Ectodermal cell (in vitro differentiated cells): ENCODE measurements at regions not wholly inside any gene's neighbourhood (a gene's known extent, or its start where the extent isn't known, plus 50 kb on each side); places are given as distances from the start of the nearest gene placed in this dataset.

ENCODE experiments used
- H3K27ac ChIP-seq: 2 replicates; pipeline ENCODE4 v1.7.0; 2013; ENCODE audit warnings: mild to moderate bottlenecking, low read depth, low read length; ENCODE audit not compliant: insufficient read depth, poor library complexity, severe bottlenecking
- H3K27me3 ChIP-seq: 2 replicates; pipeline ENCODE4 v1.7.0; 2013; ENCODE audit warnings: mild to moderate bottlenecking, low read length; ENCODE audit not compliant: insufficient read depth, control insufficient read depth, poor library complexity, severe bottlenecking
- H3K36me3 ChIP-seq: one replicate; pipeline ENCODE4 v1.7.0; 2013; ENCODE audit warnings: low read length; ENCODE audit not compliant: control insufficient read depth, insufficient read depth
- H3K4me1 ChIP-seq: one replicate; pipeline ENCODE4 v1.7.0; 2013; ENCODE audit warnings: low read length; ENCODE audit not compliant: control insufficient read depth, insufficient read depth
- H3K4me3 ChIP-seq: 2 replicates; pipeline ENCODE4 v1.7.0; 2013; ENCODE audit warnings: low read depth, low read length, control low read depth; ENCODE audit not compliant: insufficient read depth
- H3K9me3 ChIP-seq: 2 replicates; pipeline ENCODE4 v1.7.0; 2013; ENCODE audit warnings: mild to moderate bottlenecking, low read length, moderate library complexity; ENCODE audit not compliant: control insufficient read depth
- WGBS, 2 experiments: methylation state at CpG; one replicate each; pipeline ENCODE4 v1.1.7; 2013; ENCODE audit warnings: missing lambda C conversion rate in 2 of 2; 5-methylcytosine and 5-hydroxymethylcytosine counted together

DNA sequence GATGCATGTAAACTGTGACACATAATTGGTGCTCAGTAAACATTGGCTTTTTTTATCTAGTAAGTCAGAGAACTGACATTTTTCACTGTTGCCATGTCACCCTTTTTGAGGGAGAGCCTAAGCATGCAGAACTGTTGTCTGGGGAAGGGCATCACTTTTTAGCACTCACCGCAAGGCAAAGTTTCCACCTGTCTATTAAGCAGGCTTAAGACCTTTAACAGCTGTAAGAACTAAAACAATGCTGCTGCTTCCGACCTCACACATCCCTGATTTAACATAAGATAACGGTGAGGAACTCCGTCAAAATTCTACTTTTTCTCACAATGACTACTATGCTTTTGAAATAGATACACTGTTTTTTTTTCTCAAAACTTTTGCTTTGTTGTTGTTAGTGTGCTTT is 554.8 kb downstream of the NUF2 start:
- Histone ChIP-seq H3K4me1 (no peaks in the 10 kb centered on the region), H3K4me3 (no peak overlapping the region), H3K9me3 (no peaks in the 10 kb centered on the region), H3K27me3 (no peaks in the 10 kb centered on the region), H3K27ac (no peak overlapping the region), H3K36me3 (no peaks in the 10 kb centered on the region)
- WGBS, 2 experiments: 83 to 84% methylated on average over 4 of the region's 4 CpGs

DNA sequence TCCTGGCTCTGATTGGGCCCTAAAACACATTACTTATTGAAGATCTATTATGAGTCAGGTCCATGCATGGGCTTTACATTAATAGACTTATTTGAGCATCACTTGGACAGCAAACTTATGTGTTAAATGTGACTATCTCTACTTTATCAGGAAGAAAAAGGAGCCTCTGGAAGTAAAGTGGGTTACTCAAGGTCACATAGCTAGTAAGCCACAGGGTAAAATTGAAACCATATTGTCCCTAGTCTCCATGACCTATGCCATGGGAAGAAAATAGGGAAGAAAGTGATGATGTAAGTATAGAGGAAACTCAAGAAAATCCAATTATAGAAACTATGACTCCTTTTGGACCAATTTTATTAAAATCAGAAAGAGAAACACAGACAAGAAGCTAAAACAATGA is 555.3 kb downstream of the NUF2 start:
- Histone ChIP-seq H3K9me3 (no peaks in the 10 kb centered on the region), H3K27me3 (no peaks in the 10 kb centered on the region), H3K4me1 (no peaks in the 10 kb centered on the region), H3K36me3 (no peaks in the 10 kb centered on the region), H3K27ac (no peak overlapping the region), H3K4me3 (no peak overlapping the region)

DNA sequence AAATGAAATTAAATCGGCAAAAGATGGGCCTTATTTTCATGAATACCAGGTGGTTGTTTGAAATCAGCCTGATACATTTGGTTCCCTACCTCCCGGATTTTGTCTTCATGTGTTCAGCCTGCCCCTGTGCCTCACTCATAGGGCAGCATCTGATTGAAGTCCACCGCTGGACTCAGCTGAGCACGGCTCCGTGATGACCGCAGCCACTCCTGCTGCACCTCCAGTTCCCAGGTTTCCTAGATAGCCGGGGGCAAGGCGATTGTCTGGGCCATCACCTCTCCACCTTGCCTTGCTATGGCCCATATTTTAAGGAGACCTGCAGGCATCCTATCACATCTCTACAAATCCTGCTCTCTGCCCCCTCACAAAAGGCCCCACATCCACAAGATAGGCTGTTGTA is 563.8 kb downstream of the NUF2 start:
- WGBS, 2 experiments: 88 to 90% methylated on average over 8 of the region's 8 CpGs
- no peak overlapping the region for H3K4me3 ChIP-seq

DNA sequence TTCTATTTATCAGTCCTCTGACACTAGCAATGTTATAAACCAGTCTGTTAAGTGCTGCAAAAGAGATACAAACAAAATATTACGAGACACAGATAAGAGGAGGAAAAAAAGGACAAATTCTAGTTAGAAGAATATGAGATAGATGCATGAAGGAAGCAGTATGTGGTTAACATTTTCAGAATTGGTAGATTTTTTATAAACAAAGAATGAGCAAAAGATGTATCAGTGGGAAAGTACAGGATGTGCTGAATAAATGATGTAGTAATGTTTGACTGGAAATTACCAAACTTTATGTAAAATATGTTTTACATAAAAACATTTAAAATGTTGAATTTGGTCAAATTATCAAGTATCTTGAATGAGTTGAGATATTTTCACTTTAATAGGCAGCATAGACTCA is 574.2 kb downstream of the NUF2 start:
- WGBS, 2 experiments: 94 to 95% methylated on average over 1 of the region's 1 CpG
- no peaks in the 10 kb centered on the region for H3K9me3 ChIP-seq

More for the DNA sequence above, 563.8 kb downstream of the NUF2 start:
- Histone ChIP-seq H3K27ac (no peak overlapping the region), H3K36me3 (no peaks in the 10 kb centered on the region), H3K4me1 (no peaks in the 10 kb centered on the region), H3K9me3 (no peaks in the 10 kb centered on the region), H3K27me3 (no peaks in the 10 kb centered on the region)

DNA sequence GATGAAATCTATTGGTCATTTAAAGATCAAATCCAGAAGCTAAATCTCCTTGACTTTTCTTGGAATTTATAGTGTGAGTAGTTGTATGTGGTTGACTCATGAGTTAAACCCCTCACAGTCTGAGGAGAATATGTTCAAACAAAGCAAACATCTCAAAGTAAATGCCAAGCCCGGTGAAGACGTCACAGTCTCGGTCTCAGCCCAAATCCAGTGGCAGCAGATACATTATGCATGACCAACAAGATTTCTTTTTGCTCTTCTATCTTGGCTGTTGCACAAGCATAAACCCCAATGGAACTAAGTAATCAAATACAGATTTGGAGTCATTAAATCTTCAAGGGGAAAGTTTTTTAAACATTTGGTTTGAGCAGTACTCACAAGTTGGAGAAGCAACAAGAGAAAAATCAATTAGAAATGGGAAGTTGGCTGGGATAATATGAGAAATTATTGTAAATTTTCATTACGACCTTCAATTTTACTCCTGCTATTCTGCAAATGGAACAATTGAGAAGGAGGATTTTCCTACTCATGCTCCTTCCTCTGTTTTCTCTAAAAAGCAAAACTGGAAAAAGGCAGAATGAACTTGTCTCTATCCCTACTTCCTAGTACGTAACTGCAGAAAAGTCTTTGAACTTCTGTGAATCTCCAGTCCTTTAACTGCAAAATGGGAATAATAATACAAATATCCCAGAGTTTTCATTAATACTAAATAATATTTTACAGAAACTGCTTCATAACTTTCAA is 575.8 kb downstream of the NUF2 start:
- H3K9me3 ChIP-seq: no peaks in the 10 kb centered on the region
- no peaks in the 10 kb centered on the region for H3K27me3 ChIP-seq
- no peaks in the 10 kb centered on the region for H3K4me1 ChIP-seq
- H3K4me3 ChIP-seq: no peak overlapping the region
- H3K27ac ChIP-seq: no peak overlapping the region
- WGBS, 2 experiments: 97 to 98% methylated on average over 5 of the region's 5 CpGs
- H3K36me3 ChIP-seq: no peaks in the 10 kb centered on the region

More for the DNA sequence above, 574.2 kb downstream of the NUF2 start:
- Histone ChIP-seq H3K4me3 (no peak overlapping the region), H3K4me1 (no peaks in the 10 kb centered on the region), H3K27me3 (no peaks in the 10 kb centered on the region), H3K36me3 (no peaks in the 10 kb centered on the region), H3K27ac (no peak overlapping the region)

DNA sequence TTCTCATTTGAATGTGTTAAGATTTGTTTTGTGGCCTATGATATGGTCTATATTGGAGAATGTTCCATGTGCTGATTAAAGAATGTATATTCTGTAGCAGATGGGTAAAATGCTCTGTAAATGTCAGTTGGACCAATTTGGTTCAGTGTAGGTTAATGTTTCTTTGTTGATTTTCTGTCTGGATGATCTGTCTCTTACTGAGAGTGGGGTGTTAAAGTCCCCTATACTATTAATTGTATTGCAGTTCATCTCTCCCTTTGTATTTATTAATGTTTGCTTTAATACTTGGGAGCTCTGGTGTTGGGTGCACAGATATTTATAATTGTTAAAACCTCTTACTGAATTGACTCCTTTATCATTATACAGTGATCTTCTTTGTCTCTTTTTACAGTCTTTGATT is 584.5 kb downstream of the NUF2 start:
- no peak overlapping the region for H3K27ac ChIP-seq
- H3K36me3 ChIP-seq: no peaks in the 10 kb centered on the region
- H3K27me3 ChIP-seq: no peaks in the 10 kb centered on the region
- no peak overlapping the region for H3K4me3 ChIP-seq
- H3K9me3 ChIP-seq: no peaks in the 10 kb centered on the region
- H3K4me1 ChIP-seq: no peaks in the 10 kb centered on the region

DNA sequence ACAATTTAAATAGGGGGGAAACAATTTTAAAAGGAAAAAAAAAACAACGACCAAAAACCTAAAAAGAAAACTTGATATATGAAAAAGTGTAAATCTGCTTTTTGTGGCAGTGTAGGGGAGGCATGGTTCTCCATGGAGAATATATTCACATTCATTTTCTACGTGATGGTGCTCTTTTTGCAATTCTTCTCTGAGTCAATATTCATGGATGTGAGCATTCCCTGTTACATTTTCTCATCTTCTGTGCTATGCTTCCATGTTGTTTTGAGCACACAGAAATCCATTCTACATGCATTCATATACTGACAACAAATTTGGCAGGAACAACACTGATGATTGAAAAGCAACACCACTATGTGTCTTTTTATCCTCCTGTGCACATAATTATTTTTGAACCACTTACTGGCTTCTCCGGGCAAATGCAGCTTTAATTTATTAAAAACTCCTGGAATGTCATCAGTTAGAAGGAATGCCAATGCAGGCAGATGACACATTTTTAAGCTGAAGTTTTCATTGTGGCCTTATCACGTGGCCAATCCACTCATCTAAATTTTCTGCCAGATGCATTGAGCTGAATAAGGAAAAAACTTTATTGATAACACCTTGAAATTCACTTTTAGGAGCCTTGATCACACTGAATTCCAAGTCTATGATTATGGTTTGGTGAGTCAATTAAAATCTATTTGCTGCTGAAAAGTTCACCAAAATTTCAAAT is 590.6 kb downstream of the NUF2 start:
- no peaks in the 10 kb centered on the region for H3K27me3 ChIP-seq
- H3K27ac ChIP-seq: no peak overlapping the region
- WGBS, 2 experiments: 85 to 90% methylated on average over 4 of the region's 4 CpGs
- no peaks in the 10 kb centered on the region for H3K9me3 ChIP-seq
- H3K4me1 ChIP-seq: no peaks in the 10 kb centered on the region
- no peaks in the 10 kb centered on the region for H3K36me3 ChIP-seq
- H3K4me3 ChIP-seq: no peak overlapping the region

DNA sequence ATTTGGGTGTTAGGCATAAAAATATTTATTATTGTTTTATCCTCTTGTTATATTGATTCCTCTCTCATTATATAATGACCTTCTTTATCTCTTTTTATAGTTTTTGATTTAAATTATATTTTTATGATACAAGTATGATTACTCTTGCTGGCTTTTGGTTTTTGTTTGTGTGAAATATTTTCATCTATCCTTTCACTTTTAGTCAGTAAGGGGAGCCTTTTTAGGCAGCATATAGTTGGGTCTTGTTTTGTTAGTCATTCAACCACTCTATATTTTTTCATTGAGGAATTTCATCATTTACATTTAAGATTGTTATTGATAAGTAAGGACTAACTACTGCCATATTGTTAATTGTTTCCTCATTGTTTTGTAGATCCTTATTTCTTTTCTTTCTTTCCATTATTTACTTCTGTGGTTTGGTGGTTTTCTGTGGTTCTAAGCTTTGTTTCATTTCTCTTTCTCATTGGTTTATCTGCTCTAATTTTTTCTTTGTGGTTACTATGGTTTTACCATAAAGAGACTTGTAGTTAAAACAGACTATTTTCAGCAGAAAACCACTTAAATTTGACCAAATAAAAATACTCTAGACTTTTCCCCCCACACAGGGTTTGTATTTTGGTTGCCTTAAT is 593.1 kb downstream of the NUF2 start:
- H3K27ac ChIP-seq: no peak overlapping the region
- H3K4me3 ChIP-seq: no peak overlapping the region
- no peaks in the 10 kb centered on the region for H3K36me3 ChIP-seq
- no peaks in the 10 kb centered on the region for H3K4me1 ChIP-seq
- H3K27me3 ChIP-seq: no peaks in the 10 kb centered on the region
- no peaks in the 10 kb centered on the region for H3K9me3 ChIP-seq

DNA sequence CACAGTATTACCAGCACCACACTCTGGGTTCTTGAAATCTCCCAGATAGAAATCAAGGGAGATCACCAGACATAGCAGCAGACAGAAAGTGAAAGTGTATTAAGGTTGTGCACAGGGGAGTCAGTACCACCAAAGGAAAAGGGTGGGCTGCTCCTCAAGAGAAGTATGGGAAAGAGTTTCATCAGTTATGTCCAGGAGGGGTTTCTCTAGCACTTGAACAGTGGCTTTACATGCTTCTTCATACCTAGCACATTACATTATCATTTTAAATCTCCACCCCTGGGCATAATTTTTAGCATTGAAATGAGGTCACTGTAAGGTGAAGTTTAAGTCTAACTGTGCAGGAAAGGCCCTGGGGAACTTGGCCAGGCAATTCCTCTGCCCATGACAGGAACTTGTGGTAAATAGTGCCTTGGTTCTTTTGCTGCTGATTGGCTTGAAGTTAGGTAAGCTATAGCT is 601.0 kb downstream of the NUF2 start:
- no peaks in the 10 kb centered on the region for H3K9me3 ChIP-seq
- no peaks in the 10 kb centered on the region for H3K4me1 ChIP-seq

DNA sequence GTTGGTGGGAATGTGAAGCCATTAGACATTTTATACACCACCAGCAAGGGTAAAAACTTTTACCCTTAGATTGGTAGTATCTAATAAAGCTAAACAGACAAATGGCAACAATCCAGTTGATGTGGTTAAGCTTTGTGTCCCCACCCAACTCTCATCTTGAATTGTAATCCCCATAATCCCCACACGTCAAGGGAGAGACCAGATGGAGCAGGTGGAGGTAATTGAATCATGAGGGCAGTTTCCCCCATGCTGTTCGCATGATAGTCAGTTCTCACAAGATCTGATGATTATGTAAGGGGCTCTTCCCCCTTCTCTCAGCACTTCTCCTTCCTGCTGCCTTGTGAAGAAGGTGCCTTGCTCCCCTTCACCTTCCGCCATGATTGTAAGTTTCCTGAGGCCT is 602.3 kb downstream of the NUF2 start:
- no peaks in the 10 kb centered on the region for H3K27me3 ChIP-seq
- no peaks in the 10 kb centered on the region for H3K4me1 ChIP-seq
- no peaks in the 10 kb centered on the region for H3K36me3 ChIP-seq
- no peak overlapping the region for H3K27ac ChIP-seq
- no peak overlapping the region for H3K4me3 ChIP-seq
- no peaks in the 10 kb centered on the region for H3K9me3 ChIP-seq
- 84 to 96% methylated on average over 3 of the region's 3 CpGs for WGBS, 2 experiments

More for the DNA sequence above, 601.0 kb downstream of the NUF2 start:
- H3K4me3 ChIP-seq: no peak overlapping the region
- H3K36me3 ChIP-seq: no peaks in the 10 kb centered on the region
- no peaks in the 10 kb centered on the region for H3K27me3 ChIP-seq
- no peak overlapping the region for H3K27ac ChIP-seq
